Keratinocyte (primary cell): ENCODE measurements at regions not wholly inside any gene's neighbourhood (a gene's known extent, or its start where the extent isn't known, plus 50 kb on each side); places are given as distances from the start of the nearest gene placed in this dataset.

Experiments
- DNase-seq: peaks from one replicate; pipeline ENCODE4 v3.0.0-alpha.2; 2011; ENCODE audit warnings: low read depth, missing footprints, low spot score
- FAIRE-seq: peaks from 2 replicates; lab custom pipeline; 2011; peaks lifted over from hg19 to GRCh38; lab: Jason Lieb, UNC
- H2AFZ ChIP-seq: 2 replicates; pipeline ENCODE4 v1.6.0; 2012; ENCODE audit warnings: low read length, control low read depth, inconsistent platforms; ENCODE audit not compliant: control insufficient read depth
- H3K27ac ChIP-seq: 2 replicates; pipeline ENCODE4 v1.5.1; 2011; ENCODE audit warnings: low read length; ENCODE audit not compliant: control insufficient read depth, insufficient read depth
- H3K27me3 ChIP-seq: 3 replicates; pipeline ENCODE4 v1.6.0; 2011; ENCODE audit warnings: low read length; ENCODE audit not compliant: control insufficient read depth, insufficient read depth; ENCODE audit errors: extremely low read depth
- H3K36me3 ChIP-seq, 2 experiments: 2 replicates in 1 of 2; 3 replicates in 1 of 2; pipeline ENCODE4 v1.5.1; 2011; ENCODE audit warnings: low read length in 2 of 2, mild to moderate bottlenecking in 1 of 2; ENCODE audit not compliant: control insufficient read depth in 2 of 2, insufficient read depth in 2 of 2; ENCODE audit errors: extremely low read depth in 1 of 2
- H3K4me1 ChIP-seq: 3 replicates; pipeline ENCODE4 v1.5.1; 2011; ENCODE audit warnings: low read length; ENCODE audit not compliant: control insufficient read depth, insufficient read depth; ENCODE audit errors: extremely low read depth
- H3K4me2 ChIP-seq: 3 replicates; pipeline ENCODE4 v1.6.0; 2011; ENCODE audit warnings: low read depth, low read length; ENCODE audit not compliant: control insufficient read depth, insufficient read depth; ENCODE audit errors: extremely low read depth
- H3K4me3 ChIP-seq, 3 experiments: fragments of 200-600 bp in 1 of 3; sonication (generic) in 1 of 3; 2 replicates in 2 of 3; 3 replicates in 1 of 3; pipeline ENCODE4 v1.5.1; 2011 to 2016; ENCODE audit warnings: low read length in 3 of 3, mild to moderate bottlenecking in 3 of 3, control low read depth in 2 of 3, inconsistent platforms in 1 of 3, low read depth in 1 of 3, mixed read lengths in 1 of 3, mixed run types in 1 of 3, moderate library complexity in 1 of 3; ENCODE audit not compliant: control insufficient read depth in 2 of 3, insufficient read depth in 2 of 3; ENCODE audit errors: extremely low read depth in 1 of 3
- H3K79me2 ChIP-seq: 2 replicates; pipeline ENCODE4 v1.6.0; 2012; ENCODE audit warnings: low read length; ENCODE audit not compliant: control insufficient read depth, insufficient read depth
- H3K9ac ChIP-seq: 3 replicates; pipeline ENCODE4 v1.6.0; 2011; ENCODE audit warnings: low read length; ENCODE audit not compliant: control insufficient read depth, insufficient read depth; ENCODE audit errors: extremely low read depth
- H3K9me1 ChIP-seq: 3 replicates; pipeline ENCODE4 v1.6.0; 2011; ENCODE audit warnings: low read length; ENCODE audit not compliant: control insufficient read depth, insufficient read depth; ENCODE audit errors: extremely low read depth
- H3K9me3 ChIP-seq: 2 replicates; pipeline ENCODE4 v1.5.1; 2012; ENCODE audit warnings: low read depth, low read length; ENCODE audit not compliant: control insufficient read depth
- H4K20me1 ChIP-seq: 3 replicates; pipeline ENCODE4 v1.6.0; 2011; ENCODE audit warnings: low read length; ENCODE audit not compliant: control insufficient read depth, insufficient read depth; ENCODE audit errors: extremely low read depth
- EZH2 ChIP-seq: IDR thresholded peaks from one replicate; pipeline ENCODE4 v1.6.1; 2012; ENCODE audit warnings: inconsistent platforms, mild to moderate bottlenecking, low read length, moderate library complexity
- dilution Hi-C: fragments of 300-500 bp; cut with MboI; formaldehyde crosslinking; loops from one replicate; pipeline ENCODE4 v1.7.0; 2020; ENCODE audit warnings: low sequenced_read_pairs; ENCODE audit not compliant: extremely low pct_ligation_motif_present
- TF ChIP-seq, protein P1 (sequence below), 3 experiments: IDR thresholded peaks in 1 of 3; conservative IDR thresholded peaks in 1 of 3; optimal IDR thresholded peaks in 1 of 3; 2 replicates in 2 of 3; 3 replicates in 1 of 3; pipeline versions ENCODE3 to v1.5.1; 2011; ENCODE audit warnings: low read length in 3 of 3, mild to moderate bottlenecking in 3 of 3, moderate library complexity in 2 of 3, control low read depth in 1 of 3, inconsistent platforms in 1 of 3; ENCODE audit not compliant: insufficient read depth in 2 of 3; ENCODE audit errors: extremely low read depth in 1 of 3

DNA sequence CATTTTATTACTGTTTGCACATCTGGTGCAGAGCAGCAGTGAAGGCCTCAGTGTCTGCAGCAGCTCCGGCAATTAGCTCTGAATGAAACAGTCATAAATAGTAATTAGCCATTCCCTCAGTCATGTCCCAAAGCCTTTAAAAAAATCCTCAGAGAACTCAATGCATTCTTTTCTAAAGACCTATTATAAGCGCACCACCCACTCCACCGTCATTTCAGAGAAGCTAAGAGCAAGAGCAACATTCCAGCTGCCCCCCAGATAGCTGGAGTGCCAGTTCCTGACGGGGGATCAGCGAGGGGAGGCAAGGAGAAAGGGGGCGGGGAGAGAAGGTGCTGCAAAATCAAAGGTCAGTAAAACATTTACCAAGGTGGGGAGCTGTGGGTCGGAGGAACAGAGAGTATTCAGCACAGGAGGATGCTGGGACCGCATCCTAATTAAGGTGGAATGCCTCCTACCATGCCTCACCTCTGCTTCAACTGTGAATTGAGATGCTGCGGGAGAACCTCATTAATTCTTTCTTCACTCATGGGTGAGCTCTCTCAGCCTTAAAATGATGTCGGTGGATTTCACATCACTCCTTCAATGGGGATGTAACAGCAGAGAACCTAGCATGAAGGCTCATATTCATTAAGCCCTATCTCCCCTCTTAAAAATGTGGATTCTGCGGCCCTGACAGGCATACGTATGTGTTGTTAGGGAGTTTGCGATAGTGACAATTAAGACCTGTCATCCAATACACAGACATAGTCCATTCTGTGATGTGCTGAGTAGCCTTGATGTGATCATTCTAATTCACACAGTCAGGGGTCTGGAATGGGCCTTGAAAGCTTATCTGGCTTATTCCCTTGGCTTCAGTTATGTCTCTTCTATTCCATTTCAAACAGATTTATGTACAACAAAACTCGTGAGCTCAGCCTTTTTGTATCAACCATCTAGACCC, 469.5 kb upstream of the NRSN1 start:
- no peak overlapping the region for H3K9ac ChIP-seq
- no peaks in the 10 kb centered on the region for H3K4me1 ChIP-seq
- H2AFZ ChIP-seq = no peak overlapping the region
- H3K36me3 ChIP-seq = no peaks in the 10 kb centered on the region
- no peaks in the 10 kb centered on the region for H4K20me1 ChIP-seq
- H3K9me1 ChIP-seq = no peaks in the 10 kb centered on the region
- H3K27ac ChIP-seq = no peak overlapping the region
- H3K4me3 ChIP-seq = no peak overlapping the region
- dilution Hi-C loops = no loop called here
- DNase-seq = no peak
- H3K79me2 ChIP-seq = no peaks in the 10 kb centered on the region
- TF ChIP-seq, protein P1, sequence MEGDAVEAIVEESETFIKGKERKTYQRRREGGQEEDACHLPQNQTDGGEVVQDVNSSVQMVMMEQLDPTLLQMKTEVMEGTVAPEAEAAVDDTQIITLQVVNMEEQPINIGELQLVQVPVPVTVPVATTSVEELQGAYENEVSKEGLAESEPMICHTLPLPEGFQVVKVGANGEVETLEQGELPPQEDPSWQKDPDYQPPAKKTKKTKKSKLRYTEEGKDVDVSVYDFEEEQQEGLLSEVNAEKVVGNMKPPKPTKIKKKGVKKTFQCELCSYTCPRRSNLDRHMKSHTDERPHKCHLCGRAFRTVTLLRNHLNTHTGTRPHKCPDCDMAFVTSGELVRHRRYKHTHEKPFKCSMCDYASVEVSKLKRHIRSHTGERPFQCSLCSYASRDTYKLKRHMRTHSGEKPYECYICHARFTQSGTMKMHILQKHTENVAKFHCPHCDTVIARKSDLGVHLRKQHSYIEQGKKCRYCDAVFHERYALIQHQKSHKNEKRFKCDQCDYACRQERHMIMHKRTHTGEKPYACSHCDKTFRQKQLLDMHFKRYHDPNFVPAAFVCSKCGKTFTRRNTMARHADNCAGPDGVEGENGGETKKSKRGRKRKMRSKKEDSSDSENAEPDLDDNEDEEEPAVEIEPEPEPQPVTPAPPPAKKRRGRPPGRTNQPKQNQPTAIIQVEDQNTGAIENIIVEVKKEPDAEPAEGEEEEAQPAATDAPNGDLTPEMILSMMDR (optimal IDR thresholded peaks at IDR 0.05 in 1 of 3, IDR thresholded peaks at IDR 0.05 in 1 of 3, conservative IDR thresholded peaks at IDR 0.05 in 1 of 3; ENCODE audit: extremely low read depth in 1 of 3, insufficient read depth in 2 of 3, low read length in 3 of 3) = no peak
- no peak for TF ChIP-seq EZH2
- no peaks in the 10 kb centered on the region for H3K27me3 ChIP-seq
- H3K9me3 ChIP-seq = no peaks in the 10 kb centered on the region
- no peak overlapping the region for H3K4me2 ChIP-seq
- FAIRE-seq = no peak

DNA sequence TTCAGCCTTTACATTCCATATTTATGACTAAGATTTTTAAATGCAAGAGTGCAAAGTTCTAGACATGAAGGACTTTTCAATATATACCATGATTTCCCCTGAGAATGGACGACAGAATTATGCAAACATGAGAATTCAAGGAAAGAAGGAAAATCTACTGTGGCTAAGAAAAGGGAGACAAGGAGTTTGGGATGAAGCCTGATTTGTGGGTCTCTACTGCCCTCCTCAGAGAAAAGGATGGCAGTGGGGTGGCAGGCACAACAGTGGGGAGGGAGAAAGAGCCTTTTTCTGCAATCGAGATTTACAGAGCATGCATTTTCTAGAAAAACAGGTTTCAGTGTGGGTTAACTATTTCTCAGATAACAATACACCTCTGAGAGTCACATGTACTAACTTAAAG, 466.9 kb upstream of the NRSN1 start:
- Histone ChIP-seq H3K4me2 (no peak overlapping the region), H3K27ac (no peak overlapping the region), H3K9me1 (no peaks in the 10 kb centered on the region), H4K20me1 (no peaks in the 10 kb centered on the region), H3K4me3 (no peak overlapping the region), H3K27me3 (no peaks in the 10 kb centered on the region), H3K36me3 (no peaks in the 10 kb centered on the region), H2AFZ (no peak overlapping the region), H3K4me1 (no peaks in the 10 kb centered on the region), H3K9ac (no peak overlapping the region), H3K79me2 (no peaks in the 10 kb centered on the region), H3K9me3 (no peaks in the 10 kb centered on the region)
- TF ChIP-seq, protein P1 (optimal IDR thresholded peaks at IDR 0.05 in 1 of 3, IDR thresholded peaks at IDR 0.05 in 1 of 3, conservative IDR thresholded peaks at IDR 0.05 in 1 of 3; ENCODE audit: extremely low read depth in 1 of 3, insufficient read depth in 2 of 3, low read length in 3 of 3) = peak in 2 of 3 experiments; percentile 29 to 36
- no peak for TF ChIP-seq EZH2
- dilution Hi-C loops = no loop called here
- FAIRE-seq = no peak
- DNase-seq = no peak
